NCI-H510A treated with DMSO at 0.1 percent for 48 hours (cell line): ENCODE measurements at regions not wholly inside any gene's neighbourhood (a gene's known extent, or its start where the extent isn't known, plus 50 kb on each side); places are given as distances from the start of the nearest gene placed in this dataset.

ENCODE experiments used
- DNase-seq: peaks from one replicate; lab custom pipeline; 2025; lab: John Stamatoyannopoulos, UW

- DNase-seq: no peak
Measured at GRCh38 chr5:20445326-20445860, 457.4 kb upstream of the CDH18 start.

GRCh38 chr5:20434786-20435185 lies 446.8 kb upstream of the CDH18 start:
- DNase-seq: no peak

GRCh38 chr5:20420991-20421595 lies 433.1 kb upstream of the CDH18 start:
- DNase-seq: no peak
